ENCODE measurements at regions not wholly inside any gene's neighbourhood (a gene's known extent, or its start where the extent isn't known, plus 50 kb on each side); places are given as distances from the start of the nearest gene placed in this dataset.

GRCh38 chr6:53436526-53437303 is 88.0 kb upstream of the ELOVL5 start:
- H3K4me3 ChIP-seq (ENCODE audit: low read depth, low read length): no peak overlapping the region
- TF ChIP-seq CTCF (conservative IDR thresholded peaks at IDR 0.05; ENCODE audit: low read depth, low read length): no peak
- no peak for DNase-seq (ENCODE audit: low read depth)

GRCh38 chr6:53433951-53434285 is 85.2 kb upstream of the ELOVL5 start:
- DNase-seq (ENCODE audit: low read depth): no peak
- H3K4me3 ChIP-seq (ENCODE audit: low read depth, low read length): no peak overlapping the region
- no peak for TF ChIP-seq CTCF (conservative IDR thresholded peaks at IDR 0.05; ENCODE audit: low read depth, low read length)

DNA sequence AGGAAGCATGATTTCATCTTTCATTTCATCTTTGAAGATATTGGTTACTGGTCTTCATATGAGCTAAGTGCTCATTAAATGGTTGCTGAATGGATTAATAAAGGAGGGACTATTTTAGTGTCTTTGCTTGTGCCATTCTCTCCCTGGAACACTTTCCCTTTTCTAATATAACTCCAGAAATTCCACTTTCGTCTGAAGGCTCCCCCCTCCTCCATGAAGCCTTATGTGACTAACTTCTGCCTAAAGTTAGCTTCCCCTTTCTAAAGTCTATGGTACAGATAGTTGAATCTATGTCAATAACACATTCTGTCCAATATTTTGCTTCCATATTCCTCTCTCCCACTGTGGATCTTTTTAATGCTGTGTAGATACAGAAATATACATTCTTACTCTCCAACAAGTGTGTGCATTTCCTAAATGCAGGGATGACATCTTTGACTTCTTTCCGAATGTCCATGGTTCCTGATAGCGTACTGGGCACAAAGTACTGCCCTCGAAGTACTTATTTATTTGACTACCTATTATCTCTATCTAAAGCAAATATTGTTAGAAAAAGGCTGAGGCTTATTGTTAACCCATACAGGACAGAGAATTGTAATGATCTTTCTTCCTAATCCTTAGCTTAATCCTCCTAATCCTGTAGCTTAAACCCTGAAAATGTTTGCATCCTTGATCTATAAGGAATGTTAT is 84.7 kb upstream of the ELOVL5 start:
- no peak for DNase-seq (ENCODE audit: low read depth)
- H3K4me3 ChIP-seq (ENCODE audit: low read depth, low read length): no peak overlapping the region
- TF ChIP-seq CTCF (conservative IDR thresholded peaks at IDR 0.05; ENCODE audit: low read depth, low read length): no peak

DNA sequence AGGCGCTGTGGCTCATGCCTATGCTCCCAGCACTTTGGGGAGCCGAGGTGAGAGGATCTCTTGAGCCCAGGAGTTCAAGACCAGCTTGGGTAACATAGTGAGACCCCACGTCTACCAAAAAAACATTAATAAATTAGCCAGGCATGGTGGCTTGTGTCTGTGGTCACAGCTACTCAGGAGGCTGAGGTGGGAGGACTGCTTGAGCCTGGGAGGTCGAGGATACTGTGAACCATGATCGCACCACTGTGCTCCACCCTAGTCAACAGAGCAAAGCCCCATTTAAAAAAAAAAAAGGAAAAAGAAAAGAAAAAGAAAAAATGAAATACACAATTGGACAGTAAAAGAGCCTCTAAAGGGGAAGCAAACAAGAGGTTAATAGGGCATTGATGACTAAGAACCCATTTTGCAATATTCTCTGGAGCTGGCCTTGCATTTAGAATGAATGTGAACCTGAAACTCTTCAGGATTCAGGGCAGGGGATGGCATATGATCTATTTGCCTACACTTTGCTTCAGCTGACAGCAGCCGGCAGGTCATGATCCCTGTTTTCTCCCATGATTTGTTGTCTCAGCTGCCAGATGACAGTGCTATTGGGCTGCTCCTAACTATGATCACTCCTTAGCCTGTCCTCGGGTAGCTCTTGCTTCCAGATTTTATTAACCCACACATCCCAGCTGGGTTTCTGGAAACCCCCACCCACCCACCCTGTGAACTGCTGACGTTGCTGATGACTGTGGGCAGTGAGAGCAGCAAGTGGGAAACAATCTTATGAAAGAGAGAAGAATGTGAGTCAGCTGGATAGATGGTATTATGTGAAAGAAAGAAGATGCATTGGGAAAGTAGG is 83.8 kb upstream of the ELOVL5 start:
- DNase-seq (ENCODE audit: low read depth): peak; percentile 89
- TF ChIP-seq CTCF (conservative IDR thresholded peaks at IDR 0.05; ENCODE audit: low read depth, low read length): no peak
- H3K4me3 ChIP-seq (ENCODE audit: low read depth, low read length): no peak overlapping the region

DNA sequence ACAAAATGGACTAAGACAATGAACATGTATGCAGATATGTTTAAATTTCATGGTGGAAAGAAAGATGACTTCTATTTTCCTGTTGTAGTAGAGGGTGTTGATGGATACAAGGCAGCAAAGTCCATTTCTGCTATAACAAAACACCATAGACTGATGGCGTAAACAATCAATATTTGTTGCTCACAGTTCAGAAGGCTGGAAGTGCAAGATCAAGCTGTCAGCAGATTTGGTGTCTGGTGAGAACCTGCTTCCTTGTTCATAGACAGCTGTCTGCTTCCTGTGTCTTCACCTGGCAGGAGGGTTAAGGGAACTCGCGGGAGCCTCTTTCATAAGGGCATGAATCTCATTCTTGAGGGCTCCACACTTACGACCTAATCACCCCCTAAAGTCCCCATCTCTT is 83.0 kb upstream of the ELOVL5 start:
- no peak overlapping the region for H3K4me3 ChIP-seq (ENCODE audit: low read depth, low read length)
- no peak for DNase-seq (ENCODE audit: low read depth)
- TF ChIP-seq CTCF (conservative IDR thresholded peaks at IDR 0.05; ENCODE audit: low read depth, low read length): no peak

DNA sequence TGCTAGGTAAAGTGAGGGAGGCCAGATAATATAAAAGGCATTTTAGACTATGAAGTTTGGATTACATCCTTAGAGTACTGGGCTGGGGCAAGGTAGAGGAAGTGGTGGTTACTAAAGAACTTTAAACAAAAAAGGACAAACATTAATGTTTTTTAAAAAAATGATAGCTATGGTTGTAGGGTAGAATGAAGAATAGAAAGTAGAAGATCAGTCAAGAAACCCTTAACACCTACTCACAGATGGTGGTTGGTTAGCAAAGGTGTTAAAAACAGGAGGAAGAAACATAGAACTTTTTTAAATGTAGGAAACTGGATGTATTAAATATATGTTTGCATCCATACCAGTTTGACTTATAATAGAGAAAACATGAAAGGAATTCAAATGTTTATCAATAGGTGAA is 80.7 kb upstream of the ELOVL5 start:
- DNase-seq (ENCODE audit: low read depth): no peak
- TF ChIP-seq CTCF (conservative IDR thresholded peaks at IDR 0.05; ENCODE audit: low read depth, low read length): no peak
- no peak overlapping the region for H3K4me3 ChIP-seq (ENCODE audit: low read depth, low read length)

All from epithelial cell of proximal tubule (primary cell).